ENCODE measurements at regions not wholly inside any gene's neighbourhood (a gene's known extent, or its start where the extent isn't known, plus 50 kb on each side); places are given as distances from the start of the nearest gene placed in this dataset.

DNA sequence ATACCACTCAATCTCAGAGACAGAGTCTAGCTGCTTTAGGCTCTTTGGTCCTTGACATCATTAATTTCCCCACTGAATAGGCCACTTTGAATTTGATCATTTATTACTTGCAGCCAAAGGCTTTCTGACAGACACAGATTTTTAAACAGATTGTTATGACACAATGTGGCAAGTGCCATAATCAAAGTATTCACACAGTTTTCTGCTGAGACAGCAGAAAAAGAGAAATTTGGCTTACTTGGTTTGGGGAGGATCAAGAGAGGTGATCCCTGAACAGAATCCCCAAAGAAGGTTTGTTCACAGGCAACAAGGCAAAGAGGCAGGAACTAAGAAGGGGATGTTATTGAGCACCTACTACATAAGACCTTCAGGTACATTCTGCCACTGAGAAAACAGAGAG lies 138.0 kb upstream of the TOP1 start:
- no peak overlapping the region for H3K27ac ChIP-seq
- no peak overlapping the region for H3K4me3 ChIP-seq
- H3K4me1 ChIP-seq, result peaks cover 0 to 15% (median 0%) of the 10 kb centered on the region in 6 donors
- no peaks in the 10 kb centered on the region for H3K9me3 ChIP-seq
- TF ChIP-seq POLR2A (IDR thresholded peaks at IDR 0.05) (no peak), POLR2AphosphoS5 (IDR thresholded peaks at IDR 0.05) (no peak), CTCF (IDR thresholded peaks at IDR 0.05 in 8 of 11, conservative IDR thresholded peaks at IDR 0.05 in 3 of 11) (no peak)
- no peaks in the 10 kb centered on the region for H3K36me3 ChIP-seq
- H3K27me3 ChIP-seq (replicated peaks in 1 of 7), result peaks cover 0 to 4% (median 0%) of the 10 kb centered on the region in 7 donors
- intact Hi-C loops (cut with DNase I; ENCODE audit: low total_unique reads), result no loop called here
- DNase-seq, result no peak

GRCh38 chr20:40891351-40891750 lies 137.3 kb upstream of the TOP1 start:
- no peak for DNase-seq
- H3K4me3 ChIP-seq, result no peak overlapping the region
- no peak for TF ChIP-seq POLR2AphosphoS5 (IDR thresholded peaks at IDR 0.05)
- TF ChIP-seq CTCF (IDR thresholded peaks at IDR 0.05 in 8 of 11, conservative IDR thresholded peaks at IDR 0.05 in 3 of 11), result no peak
- no peak for TF ChIP-seq POLR2A (IDR thresholded peaks at IDR 0.05)
- H3K9me3 ChIP-seq, result no peaks in the 10 kb centered on the region
- H3K36me3 ChIP-seq, result no peaks in the 10 kb centered on the region
- no peak overlapping the region for H3K27ac ChIP-seq
- peaks cover 0 to 15% (median 0%) of the 10 kb centered on the region in 6 donors for H3K4me1 ChIP-seq
- peaks cover 0 to 4% (median 0%) of the 10 kb centered on the region in 7 donors for H3K27me3 ChIP-seq (replicated peaks in 1 of 7)
- intact Hi-C loops (cut with DNase I; ENCODE audit: low total_unique reads), result no loop called here

GRCh38 chr20:40892642-40893041 lies 136.0 kb upstream of the TOP1 start:
- Histone ChIP-seq H3K36me3 (no peaks in the 10 kb centered on the region), H3K4me3 (no peak overlapping the region), H3K27ac (no peak overlapping the region), H3K27me3 (replicated peaks in 1 of 7) (no peaks in the 10 kb centered on the region), H3K9me3 (no peaks in the 10 kb centered on the region), H3K4me1 (peaks cover 0 to 15% (median 0%) of the 10 kb centered on the region in 6 donors)
- 85 to 98% (median 97%) methylated on average over 2 of the region's 2 CpGs for WGBS, 5 donors
- TF ChIP-seq POLR2AphosphoS5 (IDR thresholded peaks at IDR 0.05) (no peak), CTCF (IDR thresholded peaks at IDR 0.05 in 8 of 11, conservative IDR thresholded peaks at IDR 0.05 in 3 of 11) (peak in 1 of 11 experiments; percentile 26), POLR2A (IDR thresholded peaks at IDR 0.05) (no peak)
- intact Hi-C loops (cut with DNase I; ENCODE audit: low total_unique reads), result no loop called here
- no peak for DNase-seq

- Histone ChIP-seq H3K9me3 (no peaks in the 10 kb centered on the region), H3K36me3 (no peaks in the 10 kb centered on the region), H3K4me1 (peaks cover 0 to 15% (median 0%) of the 10 kb centered on the region in 6 donors), H3K4me3 (no peak overlapping the region), H3K27me3 (replicated peaks in 1 of 7) (no peaks in the 10 kb centered on the region), H3K27ac (no peak overlapping the region)
- no peak for DNase-seq
- WGBS, 5 donors, result 25 to 100% (median 74%) methylated on average over 1 of the region's 1 CpG
- intact Hi-C loops (cut with DNase I; ENCODE audit: low total_unique reads), result no loop called here
- TF ChIP-seq POLR2A (IDR thresholded peaks at IDR 0.05) (no peak), CTCF (IDR thresholded peaks at IDR 0.05 in 8 of 11, conservative IDR thresholded peaks at IDR 0.05 in 3 of 11) (no peak), POLR2AphosphoS5 (IDR thresholded peaks at IDR 0.05) (no peak)
Measured at GRCh38 chr20:40893610-40894236, 134.9 kb upstream of the TOP1 start.

Measured in spleen (tissue), 11 donors.